ENCODE measurements at regions not wholly inside any gene's neighbourhood (a gene's known extent, or its start where the extent isn't known, plus 50 kb on each side); places are given as distances from the start of the nearest gene placed in this dataset.
A peak's percentile ranks its signal among the peaks of the same experiment; 100 is the strongest.
"Not testable (repeated sequence)": the region's sequence is repeated elsewhere in the genome, so short reads cannot be mapped to it uniquely, and the experiment has no call there.

DNA sequence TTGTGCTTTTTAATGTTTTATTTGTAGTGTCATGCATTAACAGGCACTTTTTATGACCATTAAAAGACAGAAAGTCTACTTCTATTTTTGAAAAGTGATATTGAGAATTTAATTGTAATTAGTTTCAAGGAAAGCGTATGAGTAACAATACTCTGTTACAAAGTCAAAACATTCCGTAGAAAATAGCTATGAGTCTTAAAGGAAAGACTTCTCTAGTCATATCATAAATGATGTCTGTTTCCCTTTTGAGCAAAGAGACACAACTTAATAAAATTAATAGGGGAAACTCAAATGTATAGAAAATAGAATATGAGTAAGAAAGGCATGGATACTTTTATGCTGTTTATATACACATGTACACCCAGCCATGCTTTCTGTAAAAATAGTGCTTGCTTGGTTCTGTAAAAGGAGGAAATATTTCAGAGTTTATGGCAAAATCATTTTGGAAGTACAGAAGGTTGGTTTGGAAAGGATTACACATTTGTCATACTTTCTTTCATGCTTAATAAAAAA is 107.8 kb upstream of the AHI1 start:
- DNase-seq (ENCODE audit: low read depth) = no peak

DNA sequence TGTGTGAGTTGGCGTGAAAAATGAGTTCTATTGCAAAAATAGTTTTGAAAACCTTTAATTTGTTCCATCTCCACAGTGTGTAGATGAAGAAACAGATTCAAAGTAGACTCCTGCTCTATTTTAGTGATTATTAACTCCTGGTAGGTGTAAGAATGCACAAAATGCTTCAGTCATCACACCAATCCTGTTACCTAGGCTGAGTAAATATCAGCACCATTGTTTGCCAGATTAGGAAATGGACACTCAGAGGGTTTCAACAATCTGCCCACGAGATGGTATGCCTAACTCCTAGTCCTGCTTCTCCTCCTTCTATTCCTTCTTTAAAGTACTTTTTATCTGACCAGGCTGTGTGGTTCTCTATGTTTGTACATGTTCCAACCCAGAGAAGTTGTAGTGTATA is 108.9 kb upstream of the AHI1 start:
- DNase-seq (ENCODE audit: low read depth) = no peak

DNA sequence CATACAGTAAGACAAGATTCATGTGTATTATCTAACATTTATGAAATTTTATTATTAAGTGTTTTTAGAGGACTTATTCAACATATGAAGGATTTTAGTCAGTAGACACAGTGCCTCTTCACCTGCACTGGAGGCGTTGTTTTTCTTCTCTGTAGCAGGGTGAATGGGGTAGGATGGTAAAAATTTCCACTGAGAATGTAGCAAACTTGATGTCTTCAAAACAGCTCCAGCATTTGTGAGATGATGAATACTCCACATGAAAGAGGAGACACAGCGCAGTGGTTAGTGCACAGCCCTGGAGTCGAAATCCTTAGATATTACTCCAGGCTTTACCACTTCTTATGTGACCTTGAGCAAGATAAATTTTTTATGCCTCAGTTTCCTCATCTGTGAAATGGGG is 110.5 kb upstream of the AHI1 start:
- no peak for DNase-seq (ENCODE audit: low read depth)

DNA sequence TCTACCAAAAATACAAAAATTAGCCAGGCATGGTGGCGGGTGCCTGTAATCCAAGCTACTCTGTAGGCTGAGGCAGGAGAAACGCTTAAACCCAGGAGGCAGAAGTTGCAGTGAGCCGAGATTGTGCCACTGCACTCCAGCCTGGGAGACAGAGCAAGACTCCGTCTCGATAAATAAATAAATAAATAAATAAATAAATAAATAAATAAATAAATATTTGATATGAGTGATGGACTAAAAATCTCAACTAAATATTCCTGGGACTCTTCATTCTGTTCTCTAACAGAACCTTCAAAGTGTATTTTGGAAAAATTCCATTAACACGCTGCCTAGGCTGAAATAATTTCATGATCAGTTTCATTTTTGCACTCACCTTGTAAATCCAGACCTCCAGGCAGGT is 112.7 kb upstream of the AHI1 start:
- not testable (repeated sequence) for DNase-seq (ENCODE audit: low read depth)

DNA sequence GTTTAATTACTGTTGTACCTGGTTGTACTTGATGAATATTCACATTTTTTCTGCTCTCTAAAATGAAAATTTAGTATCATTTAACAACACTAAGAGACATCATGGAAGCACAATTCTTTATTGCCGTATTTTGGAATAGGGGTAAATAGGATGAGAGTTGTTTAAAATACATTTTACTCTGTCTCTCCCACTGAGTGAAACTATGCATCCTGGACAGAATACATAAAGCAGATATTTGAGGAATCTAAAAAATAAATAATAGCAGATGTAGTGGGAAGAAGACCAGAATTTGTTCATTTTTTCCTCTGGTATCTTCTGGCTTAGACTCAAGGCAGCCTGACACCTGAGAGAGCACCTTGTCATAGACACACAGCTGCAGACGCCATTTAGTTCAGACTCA is 119.1 kb upstream of the AHI1 start:
- DNase-seq (ENCODE audit: low read depth) = no peak

DNA sequence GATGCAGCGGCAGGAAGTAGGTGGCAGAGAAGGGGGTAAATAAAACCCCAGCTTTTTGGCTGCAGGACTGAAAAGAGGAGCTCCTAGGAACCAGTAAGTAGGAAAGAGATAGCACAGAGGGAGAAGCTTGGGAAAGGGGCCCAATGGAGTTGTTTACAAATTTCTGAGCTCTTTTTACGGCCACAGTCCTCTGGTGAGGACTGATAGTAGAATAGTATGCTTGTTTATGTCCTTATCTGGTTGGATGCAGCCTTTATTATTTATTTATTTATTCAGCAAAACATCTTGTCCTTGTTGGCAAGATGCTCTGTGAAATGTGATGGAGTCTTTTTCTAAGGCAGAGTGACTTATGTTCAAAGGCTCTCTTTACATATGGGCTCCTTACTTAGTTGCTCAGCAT is 119.7 kb upstream of the AHI1 start:
- no peak for DNase-seq (ENCODE audit: low read depth)

DNA sequence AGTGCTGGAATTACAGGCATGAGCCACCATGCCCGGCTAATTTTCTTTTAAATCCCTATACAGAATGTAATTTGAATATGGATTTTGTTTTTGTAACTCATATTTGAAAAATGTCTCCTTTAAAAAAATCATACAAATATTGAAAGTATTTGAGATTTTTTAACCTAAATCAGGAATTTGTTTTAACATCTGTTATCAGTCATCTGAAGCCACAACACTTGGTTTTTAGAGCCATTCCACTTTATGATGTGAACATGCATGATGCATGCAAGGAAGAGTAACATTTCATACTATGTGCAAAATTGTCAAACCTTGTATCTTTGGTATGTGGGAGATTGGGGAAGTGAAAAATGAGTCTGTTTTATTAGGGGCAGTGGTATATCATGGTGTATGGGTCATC is 124.5 kb upstream of the AHI1 start:
- DNase-seq (ENCODE audit: low read depth) = no peak

DNA sequence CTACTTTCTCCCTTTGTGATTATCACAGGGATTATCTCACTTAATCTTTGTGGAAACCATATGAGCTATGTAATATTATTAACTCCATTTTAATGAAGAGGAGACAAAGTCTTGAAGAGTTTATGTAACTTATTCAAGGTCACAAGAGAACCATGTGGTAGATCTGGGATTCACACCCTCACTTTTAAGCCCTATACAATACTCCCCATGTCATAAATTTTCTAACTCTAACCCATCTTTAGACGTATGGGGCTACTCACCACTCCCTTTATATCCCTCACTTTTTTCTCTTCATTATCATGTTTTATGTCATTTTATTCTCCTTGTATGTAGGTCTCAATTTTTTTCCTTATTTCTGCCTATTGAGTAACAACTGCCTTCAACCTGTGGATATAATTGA is 126.4 kb upstream of the AHI1 start:
- no peak for DNase-seq (ENCODE audit: low read depth)

DNA sequence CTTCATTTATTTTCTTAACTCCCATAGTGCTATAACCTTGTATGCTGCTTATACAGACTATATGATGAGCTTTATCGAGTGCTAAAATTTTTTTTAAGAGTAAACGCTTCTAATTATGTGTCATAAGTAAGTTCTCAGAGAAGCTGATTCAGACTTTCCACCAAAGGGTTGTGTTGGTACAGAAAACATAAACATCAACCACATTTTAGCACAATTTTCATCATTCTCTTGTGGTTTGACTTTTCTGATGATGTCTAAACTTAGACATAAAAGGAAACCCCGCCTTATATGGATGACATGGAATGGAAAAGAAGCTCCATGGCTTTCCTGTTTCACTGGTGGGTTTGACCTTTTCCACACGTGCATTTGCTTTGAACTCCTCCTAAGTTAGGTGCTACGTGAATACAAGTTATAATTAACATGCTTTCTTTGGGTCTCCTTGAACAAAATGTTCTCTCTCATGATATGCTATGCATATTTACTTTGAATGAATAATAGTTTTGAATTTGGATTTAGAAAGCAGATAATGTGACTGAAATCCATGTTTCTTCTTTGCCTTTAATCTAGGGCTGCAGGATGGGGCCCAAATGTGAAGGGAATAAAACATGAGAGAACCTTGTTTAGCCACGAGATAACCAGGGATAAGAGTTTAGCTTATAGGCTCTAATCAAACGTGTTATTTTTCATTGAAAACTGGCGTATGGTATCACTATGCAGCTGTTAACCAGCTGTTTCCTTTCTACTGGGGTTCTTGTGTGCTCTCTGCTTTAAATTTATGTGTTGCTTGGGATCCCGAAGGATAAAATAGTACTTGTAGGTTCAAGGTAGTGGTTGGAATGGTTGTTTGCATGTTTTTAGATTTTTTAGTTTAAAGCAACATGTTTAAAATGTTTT is 127.1 kb upstream of the AHI1 start:
- no peak for DNase-seq (ENCODE audit: low read depth)

DNA sequence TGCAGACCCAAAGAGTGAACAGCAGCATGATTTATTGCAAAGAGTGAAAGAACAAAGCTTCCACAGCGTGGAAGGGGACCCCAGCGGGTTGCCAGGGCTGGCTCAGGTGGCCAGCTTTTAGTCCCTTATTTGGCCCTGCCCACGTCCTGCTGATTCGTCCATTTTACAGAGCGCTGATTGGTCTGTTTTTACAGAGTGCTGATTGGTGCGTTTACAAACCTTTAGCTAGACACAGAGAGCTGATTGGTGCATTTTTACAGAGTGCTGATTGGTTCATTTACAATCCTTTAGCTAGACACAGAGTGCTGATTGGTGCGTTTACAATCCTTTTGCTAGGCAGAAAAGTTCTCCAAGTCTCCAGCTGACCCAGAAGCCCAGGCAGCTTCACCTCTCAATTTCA is 128.5 kb upstream of the AHI1 start:
- not testable (repeated sequence) for DNase-seq (ENCODE audit: low read depth)

DNA sequence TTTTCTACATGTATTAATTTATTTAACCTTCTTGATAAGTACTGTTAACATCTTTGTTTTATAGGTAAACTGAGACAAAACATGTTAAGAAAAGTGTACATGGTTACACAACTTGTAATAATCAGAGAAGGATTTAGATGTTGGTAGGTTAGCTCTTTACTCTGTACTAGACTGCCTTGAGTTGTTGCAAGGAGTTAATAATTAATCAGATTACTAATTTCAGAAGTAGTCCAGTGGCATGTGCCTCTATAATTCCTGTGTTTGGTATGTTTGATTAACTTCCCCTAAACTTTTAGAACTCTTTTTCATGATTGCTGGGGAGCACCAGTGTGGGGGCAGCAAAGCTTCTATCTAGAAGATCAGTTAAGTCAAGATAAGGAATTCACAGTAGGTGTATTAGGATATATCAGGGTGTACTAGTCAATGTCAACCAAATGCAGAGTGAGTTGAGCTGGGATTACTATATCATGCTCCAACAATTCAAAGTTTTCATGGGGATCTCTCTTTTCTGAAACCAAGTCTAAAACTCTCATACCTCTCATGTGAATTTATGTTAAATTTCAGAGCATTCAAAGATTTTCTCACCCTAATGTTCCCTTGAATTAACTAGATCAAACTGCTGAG is 129.7 kb upstream of the AHI1 start:
- no peak for DNase-seq (ENCODE audit: low read depth)

DNA sequence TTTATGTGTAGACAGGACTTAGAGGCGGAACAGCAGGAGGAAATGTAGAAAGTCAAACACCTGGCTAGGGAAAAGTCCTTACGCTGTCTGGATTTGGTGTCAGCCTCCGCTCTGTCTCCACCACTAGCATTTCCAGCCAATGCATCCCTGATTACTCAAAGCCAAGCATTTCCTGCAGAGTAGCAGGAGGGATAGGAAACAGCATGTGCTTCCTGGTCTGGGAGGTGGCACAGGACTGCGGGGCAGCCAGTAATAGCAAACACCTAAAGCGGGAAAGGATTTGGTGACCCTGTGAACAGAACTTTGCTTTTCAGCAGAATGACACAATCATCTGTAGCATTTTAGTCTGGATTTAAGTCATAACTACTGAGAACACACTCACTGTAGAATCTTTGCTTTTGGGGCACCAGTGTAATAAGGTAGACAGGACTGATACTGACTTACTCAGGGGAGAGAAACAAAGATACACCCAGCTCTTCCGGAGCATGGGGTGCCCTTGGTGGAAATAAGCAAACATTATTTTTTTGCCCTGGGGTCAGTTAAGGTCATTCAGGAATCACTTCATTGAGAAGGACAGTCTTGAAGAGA is 133.3 kb upstream of the AHI1 start:
- DNase-seq (ENCODE audit: low read depth) = peak; percentile 13

DNA sequence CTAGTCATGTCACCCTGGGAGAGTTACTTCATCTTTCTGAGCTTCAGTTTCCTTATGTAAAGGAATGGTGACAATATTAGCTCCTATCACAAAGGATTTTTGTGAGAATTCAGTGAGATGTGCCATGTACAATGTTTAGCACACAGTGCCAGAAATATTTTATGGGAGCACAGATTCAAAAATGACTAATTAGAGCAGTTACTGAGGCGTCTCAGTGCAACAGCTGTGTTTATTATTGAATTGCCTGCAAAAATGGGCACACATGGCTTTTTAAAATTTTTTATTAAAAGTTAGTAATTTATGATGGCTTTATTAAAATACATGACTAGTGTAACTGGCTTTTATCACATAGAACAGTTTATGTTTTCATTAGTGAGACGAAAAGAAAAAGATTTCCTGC is 134.3 kb upstream of the AHI1 start:
- DNase-seq (ENCODE audit: low read depth) = no peak

DNA sequence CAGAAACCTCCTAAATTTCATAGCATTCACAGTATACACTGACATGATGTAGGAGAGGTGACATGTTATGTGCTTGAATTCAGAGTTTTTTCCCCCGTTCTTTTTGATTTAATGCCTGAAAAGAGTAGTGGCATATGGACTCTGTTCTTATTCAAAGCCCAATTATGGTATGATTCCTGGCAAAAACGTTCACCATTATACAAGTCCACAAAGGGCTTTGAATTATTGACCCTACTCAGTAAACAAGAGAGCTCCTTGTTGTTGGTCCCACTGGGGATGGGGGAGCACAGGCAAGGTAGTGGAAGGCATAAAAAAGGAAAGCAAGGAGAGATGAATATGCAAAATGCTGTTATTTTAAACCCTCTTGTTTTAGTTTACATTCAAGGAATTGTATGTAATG is 136.0 kb upstream of the AHI1 start:
- no peak for DNase-seq (ENCODE audit: low read depth)

DNA sequence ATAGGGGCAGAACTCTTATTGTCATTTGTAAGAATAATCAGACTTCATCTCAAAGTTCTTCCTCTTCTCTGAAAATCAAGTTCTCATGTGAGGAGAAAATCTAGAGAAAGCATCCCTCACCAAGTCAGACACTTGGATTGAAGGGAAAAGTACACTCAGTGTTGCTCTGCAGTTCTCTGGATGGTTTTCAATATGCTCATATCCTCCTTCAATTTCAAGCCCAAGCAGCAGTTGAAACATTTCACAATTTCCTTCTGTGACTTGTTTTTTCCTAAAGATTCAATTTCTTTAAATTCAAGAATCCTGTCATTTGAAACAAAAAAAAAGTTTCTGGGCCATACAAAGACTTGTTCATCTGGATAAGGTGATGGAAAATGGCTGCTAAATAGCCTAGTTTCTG is 140.2 kb upstream of the AHI1 start:
- DNase-seq (ENCODE audit: low read depth) = no peak

DNA sequence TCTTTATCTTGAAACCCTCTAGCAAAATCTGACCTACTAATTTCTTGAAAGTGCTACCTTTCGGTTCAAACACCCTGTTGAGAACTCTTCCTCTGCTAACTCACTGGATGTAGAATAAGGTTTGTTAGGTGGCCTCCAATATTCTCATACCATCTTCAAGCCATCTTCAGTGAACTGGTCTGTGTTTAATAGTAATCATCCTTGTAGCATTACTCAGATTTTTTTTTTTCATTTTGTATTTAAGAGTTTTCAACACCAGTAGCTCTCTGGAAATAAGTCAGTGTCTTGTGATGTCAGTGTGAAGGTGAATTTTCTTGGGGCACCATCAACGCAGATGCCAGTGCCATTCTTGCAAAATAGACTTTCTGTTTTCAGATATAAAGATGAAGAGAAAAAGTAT is 140.6 kb upstream of the AHI1 start:
- no peak for DNase-seq (ENCODE audit: low read depth)

DNA sequence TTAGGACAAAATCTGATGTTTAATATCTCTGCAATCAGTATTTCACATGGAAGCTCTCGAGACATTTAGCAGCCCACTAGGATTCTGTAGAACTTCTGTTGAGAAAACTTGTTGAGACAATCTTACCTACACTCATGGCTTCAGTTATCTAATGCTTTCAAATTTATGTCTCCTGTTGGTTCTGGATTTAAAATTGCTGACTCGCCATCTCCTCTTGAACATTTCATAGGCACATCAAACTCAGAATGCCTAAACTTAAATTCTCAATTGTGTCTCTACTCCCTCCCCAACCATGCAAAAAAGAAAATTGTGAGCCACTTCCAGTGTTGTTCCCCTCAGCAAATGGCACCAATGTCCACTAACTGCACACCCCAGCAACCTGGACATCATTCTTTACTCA is 142.5 kb upstream of the AHI1 start:
- DNase-seq (ENCODE audit: low read depth) = no peak

DNA sequence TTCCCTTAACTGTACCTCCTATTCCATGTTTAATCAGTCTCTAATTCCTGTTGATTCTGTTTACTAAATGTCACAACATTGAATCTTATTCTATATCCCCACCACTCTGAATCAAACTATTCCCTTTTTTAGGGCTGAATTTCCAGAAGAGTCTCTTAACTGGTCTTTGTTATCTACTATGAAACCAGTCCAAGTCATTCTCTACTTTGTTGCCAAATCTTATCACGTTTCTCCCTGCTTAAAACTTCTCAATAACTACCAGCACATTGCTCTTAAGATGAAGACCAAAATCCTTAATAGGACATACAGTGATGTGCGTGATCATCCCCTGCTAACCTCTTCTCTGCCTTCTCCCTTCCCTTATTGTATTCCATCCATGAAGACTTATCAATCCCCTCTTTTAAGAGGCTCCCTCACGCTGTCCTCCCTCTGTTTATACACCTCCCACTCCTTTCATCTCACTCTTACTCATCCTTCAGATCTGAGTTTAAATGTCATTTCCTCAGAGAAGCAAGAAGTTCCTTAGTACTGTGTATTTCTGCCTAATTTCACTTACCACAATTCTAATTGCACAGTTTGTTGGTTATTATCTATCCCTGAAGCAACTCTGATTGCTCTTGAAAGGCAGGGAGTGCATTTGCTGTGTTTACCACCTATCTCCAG is 143.0 kb upstream of the AHI1 start:
- DNase-seq (ENCODE audit: low read depth) = no peak

DNA sequence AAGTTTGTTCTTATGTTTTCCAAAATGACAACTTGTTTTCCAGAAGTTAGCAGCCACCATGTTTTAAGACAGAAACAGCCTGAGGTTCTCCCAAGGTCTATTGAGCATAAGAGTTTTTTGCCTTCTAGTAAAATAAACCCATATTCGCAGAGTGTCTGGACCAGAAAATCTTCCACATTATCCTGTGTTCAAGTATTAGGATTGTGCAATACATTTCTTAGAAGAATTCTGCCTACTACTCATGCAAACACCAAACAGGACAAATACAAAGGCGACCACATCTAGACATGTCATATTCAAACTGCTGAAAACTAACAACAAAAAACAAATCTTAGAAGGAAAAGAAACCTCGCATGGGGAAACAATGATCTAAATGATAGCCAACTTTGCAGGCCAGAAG is 145.4 kb upstream of the AHI1 start:
- DNase-seq (ENCODE audit: low read depth) = no peak

DNA sequence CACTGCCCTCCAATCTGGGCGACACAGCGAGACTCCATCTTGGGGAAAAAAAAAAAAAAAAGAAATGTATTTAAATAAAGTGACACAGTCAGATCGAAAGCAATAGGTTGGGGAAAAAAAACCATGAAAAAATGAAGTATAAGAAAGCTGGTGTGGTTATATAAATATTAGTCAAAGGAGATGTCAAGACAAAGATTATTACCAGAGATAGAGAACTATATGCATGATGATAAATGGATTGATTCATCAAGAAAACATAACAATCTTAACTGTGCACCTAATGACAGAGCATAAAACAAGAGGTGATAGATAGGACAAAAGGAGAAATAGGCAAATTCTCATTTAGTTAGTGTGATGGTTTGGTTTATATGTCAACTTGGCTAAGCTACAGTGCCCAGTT is 146.9 kb upstream of the AHI1 start:
- no peak for DNase-seq (ENCODE audit: low read depth)

DNA sequence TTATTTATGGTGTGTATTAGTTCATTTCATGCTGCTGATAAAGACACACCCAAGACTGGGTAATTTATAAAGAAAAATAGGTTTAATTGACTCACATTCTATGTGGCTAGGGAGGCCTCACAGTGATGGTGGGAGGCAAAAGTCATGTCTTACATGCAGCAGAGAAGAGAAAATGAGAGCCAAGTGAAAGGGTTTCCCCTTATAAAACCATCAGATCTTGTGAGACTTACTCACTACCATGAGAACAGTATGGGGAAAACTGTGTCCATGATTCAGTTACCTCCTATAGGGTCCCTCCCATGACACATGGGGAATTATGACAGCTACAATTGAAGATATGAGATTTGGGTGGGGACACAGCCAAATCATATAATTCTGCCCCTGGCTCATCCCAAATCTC is 150.0 kb upstream of the AHI1 start:
- no peak for DNase-seq (ENCODE audit: low read depth)

DNA sequence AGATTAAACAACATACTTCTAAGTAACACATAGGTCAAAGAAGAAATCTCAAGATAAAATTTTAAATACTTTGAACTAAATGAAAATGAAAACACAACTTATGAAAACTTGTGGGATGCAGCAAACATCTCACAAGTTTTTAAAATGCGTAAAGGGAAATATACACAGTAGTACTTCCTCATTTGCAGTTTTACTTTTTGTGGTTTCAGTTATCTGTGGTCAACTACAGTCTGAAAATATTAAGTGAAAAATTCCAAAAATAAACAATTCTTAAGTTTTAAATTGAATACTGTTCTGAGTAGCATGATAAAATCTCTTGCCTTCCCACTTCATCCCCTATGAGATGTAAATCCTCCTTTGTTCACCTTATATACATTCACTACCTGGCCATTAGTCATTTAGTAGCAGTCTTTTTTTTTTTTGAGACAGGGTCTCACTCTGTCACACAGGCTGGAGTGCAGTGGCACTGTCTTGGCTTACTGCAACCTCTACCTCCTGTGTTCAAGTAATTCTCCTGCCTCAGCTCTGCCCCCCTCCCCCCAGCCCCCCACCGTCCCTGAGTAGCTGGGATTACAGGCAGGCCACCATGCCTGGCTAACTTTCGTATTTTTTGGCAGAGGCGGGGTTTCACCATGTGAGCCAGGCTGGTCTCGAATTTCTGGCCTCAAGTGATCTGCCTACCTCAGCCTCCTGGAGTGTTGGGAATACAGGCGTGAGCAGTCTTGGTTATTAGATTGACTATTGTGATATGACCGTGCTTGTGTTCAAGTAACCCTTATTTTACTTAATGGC is 154.6 kb upstream of the AHI1 start:
- DNase-seq (ENCODE audit: low read depth) = no peak
